ENCODE measurements at regions not wholly inside any gene's neighbourhood (a gene's known extent, or its start where the extent isn't known, plus 50 kb on each side); places are given as distances from the start of the nearest gene placed in this dataset.

GRCh38 chr9:82216435-82216834 is 227.9 kb downstream of the SPATA31D1 start:
- DNase-seq (ENCODE audit: low spot score), result no peak

- DNase-seq (ENCODE audit: low spot score), result no peak
Measured at GRCh38 chr9:82223442-82223841, 234.9 kb downstream of the SPATA31D1 start.

- DNase-seq (ENCODE audit: low spot score), result no peak
Measured at GRCh38 chr9:82231411-82231810, 242.8 kb downstream of the SPATA31D1 start.

DNA sequence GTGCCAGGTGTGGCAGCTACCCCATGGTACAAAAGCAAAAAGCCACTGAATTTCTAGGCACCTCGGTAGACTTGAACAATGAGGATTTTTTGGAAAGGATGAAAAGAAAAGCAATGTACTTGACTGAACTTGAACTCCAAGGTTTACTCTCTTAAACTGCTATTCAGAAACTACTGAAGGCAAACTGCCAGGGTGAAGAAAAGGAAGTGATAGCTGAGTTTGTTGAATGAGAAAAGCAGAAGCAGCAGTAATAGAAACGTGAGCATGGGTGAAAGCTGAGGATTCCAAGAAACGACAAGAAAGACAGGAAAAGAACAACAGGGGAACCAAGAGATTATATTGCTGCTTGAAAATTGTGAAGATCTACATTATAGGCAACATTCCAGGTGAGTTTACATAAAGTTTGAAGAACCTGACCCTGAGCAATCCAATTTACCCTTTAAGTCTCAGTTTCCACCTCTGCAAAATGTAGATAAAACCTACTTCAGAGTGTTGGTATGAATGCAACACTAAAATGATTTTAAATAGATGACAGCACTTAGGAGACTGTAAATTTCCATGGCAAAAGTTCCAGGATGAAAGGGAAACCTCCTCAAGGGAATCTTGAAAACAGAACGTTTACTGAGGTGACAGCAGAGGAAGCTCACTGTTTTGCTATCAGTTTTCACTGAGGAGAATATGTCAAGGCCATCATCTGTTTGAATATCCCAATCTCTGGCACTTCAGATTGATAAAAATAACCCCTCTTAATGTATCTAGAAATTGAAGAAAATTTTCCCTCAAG is 245.8 kb downstream of the SPATA31D1 start:
- DNase-seq (ENCODE audit: low spot score), result no peak

DNA sequence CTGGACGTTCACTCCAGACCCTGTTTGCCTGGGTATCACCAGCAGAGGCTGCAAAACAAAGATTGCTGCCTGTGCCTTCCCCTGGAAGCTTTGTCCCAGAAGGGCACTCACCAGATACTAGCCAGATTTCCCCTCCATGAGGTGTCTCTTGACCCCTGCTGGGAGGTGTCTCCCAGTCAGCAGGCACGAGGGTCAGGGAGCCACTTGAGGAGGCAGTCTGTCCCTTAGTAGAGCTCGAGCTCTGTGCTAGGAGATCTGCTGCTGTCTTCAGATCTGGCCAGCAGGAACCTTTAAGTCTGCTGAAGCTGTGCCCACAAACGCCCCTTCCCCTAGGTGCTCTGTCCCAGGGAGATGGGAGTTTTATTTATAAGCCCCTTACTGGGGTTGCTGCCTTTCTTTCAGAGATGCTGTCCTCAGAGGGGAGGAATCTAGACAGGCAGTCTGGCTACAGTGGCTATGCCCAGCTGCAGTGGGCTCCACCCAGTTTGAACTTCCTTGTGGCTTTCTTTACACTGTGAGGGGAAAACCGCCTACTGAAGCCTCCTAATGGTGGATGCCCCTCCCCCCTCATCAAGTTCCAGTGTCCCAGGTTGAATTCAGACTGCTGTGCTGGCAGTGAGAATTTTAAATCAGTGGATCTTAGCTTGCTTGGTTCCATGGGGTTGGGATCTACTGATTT is 253.9 kb downstream of the SPATA31D1 start:
- no peak for DNase-seq (ENCODE audit: low spot score)

DNA sequence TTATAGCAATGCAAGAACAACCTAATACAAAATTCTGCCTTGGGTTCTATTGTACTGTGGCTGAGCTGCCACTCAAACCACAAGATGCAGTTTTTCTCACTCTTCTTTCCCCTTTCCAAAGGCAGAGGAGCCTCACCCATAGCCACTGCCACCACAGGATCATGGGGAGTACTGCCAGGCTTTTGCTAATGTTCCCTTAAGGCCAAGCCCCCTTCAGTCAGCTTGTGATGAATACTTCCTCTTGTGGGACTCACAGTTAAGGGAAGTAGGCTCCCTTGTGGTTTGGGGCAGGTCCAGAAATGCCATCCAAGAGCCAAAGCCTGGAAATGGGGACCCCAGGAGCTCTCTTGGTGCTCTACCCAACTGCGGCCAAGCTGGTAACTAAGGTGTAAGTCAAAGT is 258.7 kb downstream of the SPATA31D1 start:
- no peak for DNase-seq (ENCODE audit: low spot score)

GRCh38 chr9:82252116-82252515 is 263.5 kb downstream of the SPATA31D1 start:
- DNase-seq (ENCODE audit: low spot score), result no peak

GRCh38 chr9:82254646-82255367 is 266.2 kb downstream of the SPATA31D1 start:
- no peak for DNase-seq (ENCODE audit: low spot score)

- DNase-seq (ENCODE audit: low spot score), result no peak
Measured at GRCh38 chr9:82255481-82256176, 267.1 kb downstream of the SPATA31D1 start.

GRCh38 chr9:82260691-82261090 is 272.1 kb downstream of the SPATA31D1 start:
- DNase-seq (ENCODE audit: low spot score), result no peak

DNA sequence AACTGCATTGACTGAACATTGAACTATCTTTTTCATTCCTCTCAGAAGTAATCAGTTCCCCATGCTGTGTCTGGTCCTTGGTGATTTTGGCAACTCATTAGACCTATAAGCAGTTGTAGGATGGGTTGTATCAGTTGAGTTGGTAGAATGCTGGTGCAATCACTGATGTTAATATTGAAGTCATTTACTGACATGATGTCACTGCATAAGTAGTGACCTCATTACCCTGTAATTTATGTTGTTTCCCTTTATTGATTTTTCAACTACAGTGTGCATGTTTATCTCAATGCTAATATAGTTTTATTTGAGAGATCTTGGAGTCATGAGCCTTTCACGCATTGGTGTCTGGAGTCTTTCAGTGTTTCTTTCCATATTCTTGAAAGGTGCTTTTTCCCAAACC is 275.0 kb downstream of the SPATA31D1 start:
- no peak for DNase-seq (ENCODE audit: low spot score)

DNA sequence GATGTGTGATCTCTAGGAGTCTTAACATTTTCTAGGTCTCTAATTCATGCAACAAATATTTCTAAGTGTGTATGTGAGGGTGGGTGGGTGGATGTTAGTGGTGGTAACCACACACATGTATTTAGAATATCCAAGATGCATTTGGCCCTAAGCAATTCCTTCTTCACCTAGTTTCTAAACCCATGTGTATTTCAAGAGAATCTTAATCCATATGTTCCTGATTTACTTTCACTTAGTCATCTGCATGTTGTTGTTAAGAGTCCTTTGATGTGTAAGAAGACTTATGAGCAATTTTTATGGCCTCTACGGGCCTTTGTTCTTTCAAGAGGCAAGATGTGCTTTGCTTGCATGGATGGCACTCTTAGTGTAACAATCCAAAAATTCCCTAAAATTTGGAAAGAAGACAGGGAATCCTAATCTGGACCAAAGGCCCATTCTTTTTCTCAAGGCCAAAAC is 282.6 kb downstream of the SPATA31D1 start:
- no peak for DNase-seq (ENCODE audit: low spot score)

- no peak for DNase-seq (ENCODE audit: low spot score)
Measured at GRCh38 chr9:82273121-82273520, 284.5 kb downstream of the SPATA31D1 start.

DNA sequence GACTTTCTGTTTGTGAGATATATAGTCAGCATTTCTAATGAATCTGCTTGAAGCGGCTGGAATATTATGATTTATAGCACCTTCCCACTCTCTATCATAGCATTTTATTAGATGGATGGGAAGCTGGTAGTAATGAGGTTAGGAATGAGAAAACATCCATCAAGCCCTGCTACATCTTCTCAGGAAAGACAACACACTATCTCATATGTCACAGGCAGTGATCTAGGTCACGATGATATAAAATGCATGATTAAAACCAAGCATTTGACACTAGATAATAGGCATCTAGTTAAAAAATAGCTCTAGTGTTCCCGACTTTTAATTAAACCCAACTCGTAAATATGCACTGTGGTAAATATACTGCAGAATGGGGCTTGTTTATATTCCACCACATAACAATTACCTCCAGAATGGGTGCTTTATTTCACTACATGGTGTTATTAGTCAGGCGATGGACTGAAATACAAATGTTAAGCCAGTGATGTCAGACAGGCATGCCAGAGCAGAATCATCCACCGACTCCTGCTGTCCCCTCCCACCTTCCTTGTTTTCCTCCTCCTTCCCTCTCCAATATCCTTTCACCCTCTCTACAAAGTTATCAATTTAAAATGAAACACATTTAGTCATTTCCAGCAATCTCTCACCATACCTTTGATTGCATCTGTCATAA is 286.8 kb downstream of the SPATA31D1 start:
- no peak for DNase-seq (ENCODE audit: low spot score)

- DNase-seq (ENCODE audit: low spot score), result no peak
Measured at GRCh38 chr9:82281066-82281465, 292.5 kb downstream of the SPATA31D1 start.

DNA sequence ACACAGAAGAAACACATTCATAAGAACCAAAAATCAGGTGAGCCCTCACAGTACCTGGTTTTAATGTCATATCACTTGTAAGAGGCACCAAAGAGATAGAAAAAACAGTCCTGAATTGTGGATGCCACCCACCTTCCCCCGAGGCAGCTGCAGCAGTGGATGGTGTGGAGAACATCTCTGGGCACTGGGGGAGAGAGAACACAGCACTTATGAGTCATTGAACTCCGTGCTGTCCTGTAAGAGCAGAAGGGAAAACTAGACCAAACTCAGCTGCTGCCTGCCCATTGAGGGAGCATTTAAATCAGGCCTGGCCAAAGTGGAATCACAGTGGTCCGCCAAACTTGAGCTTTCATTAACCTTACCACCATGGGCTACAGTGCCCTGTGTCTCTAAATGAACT is 296.2 kb downstream of the SPATA31D1 start:
- no peak for DNase-seq (ENCODE audit: low spot score)

- no peak for DNase-seq (ENCODE audit: low spot score)
Measured at GRCh38 chr9:82295181-82295580, 306.6 kb downstream of the SPATA31D1 start.

GRCh38 chr9:82299870-82300269 is 311.3 kb downstream of the SPATA31D1 start:
- DNase-seq (ENCODE audit: low spot score), result no peak

GRCh38 chr9:82302968-82303655 is 314.5 kb downstream of the SPATA31D1 start:
- DNase-seq (ENCODE audit: low spot score), result no peak

- no peak for DNase-seq (ENCODE audit: low spot score)
Measured at GRCh38 chr9:82308836-82309235, 320.3 kb downstream of the SPATA31D1 start.

- no peak for DNase-seq (ENCODE audit: low spot score)
Measured at GRCh38 chr9:82313697-82314096, 325.1 kb downstream of the SPATA31D1 start.
